HG02678 (cell line): ENCODE measurements at regions not wholly inside any gene's neighbourhood (a gene's known extent, or its start where the extent isn't known, plus 50 kb on each side); places are given as distances from the start of the nearest gene placed in this dataset.
"Not testable (repeated sequence)": the region's sequence is repeated elsewhere in the genome, so short reads cannot be mapped to it uniquely, and the experiment has no call there.

Source experiments
- ATAC-seq: cut with Tn5 transposase; IDR thresholded peaks from one replicate; pipeline ENCODE4 v1.9.1; 2021; ENCODE audit warnings: mild to moderate bottlenecking, moderate library complexity; ENCODE audit not compliant: unreplicated experiment

- no peak for ATAC-seq
These were observed 678.6 kb downstream of the MAFB start for GRCh38 chr20:40010483-40010882.

GRCh38 chr20:40009542-40009941 is 679.5 kb downstream of the MAFB start:
- ATAC-seq = no peak

- ATAC-seq = no peak
These were observed 680.9 kb downstream of the MAFB start for GRCh38 chr20:40008177-40008576.

GRCh38 chr20:40006168-40006860 is 682.7 kb downstream of the MAFB start:
- no peak for ATAC-seq

GRCh38 chr20:40004092-40004491 is 684.9 kb downstream of the MAFB start:
- ATAC-seq = not testable (repeated sequence)

- ATAC-seq = no peak
These were observed 695.3 kb downstream of the MAFB start for GRCh38 chr20:39993742-39994141.

GRCh38 chr20:39990692-39991091 is 698.3 kb downstream of the MAFB start:
- no peak for ATAC-seq

- no peak for ATAC-seq
These were observed 700.0 kb downstream of the MAFB start for GRCh38 chr20:39988991-39989390.

GRCh38 chr20:39986173-39986904 is 702.7 kb downstream of the MAFB start:
- no peak for ATAC-seq

- ATAC-seq = no peak
These were observed 703.7 kb downstream of the MAFB start for GRCh38 chr20:39985271-39985827.

- ATAC-seq = no peak
These were observed 705.4 kb downstream of the MAFB start for GRCh38 chr20:39983655-39984054.

- ATAC-seq = no peak
These were observed 705.9 kb downstream of the MAFB start for GRCh38 chr20:39983183-39983582.

- no peak for ATAC-seq
These were observed 714.0 kb downstream of the MAFB start for GRCh38 chr20:39974966-39975501.

- no peak for ATAC-seq
These were observed 720.5 kb downstream of the MAFB start for GRCh38 chr20:39968495-39968894.

- no peak for ATAC-seq
These were observed 721.2 kb downstream of the MAFB start for GRCh38 chr20:39967806-39968205.

- no peak for ATAC-seq
These were observed 727.3 kb downstream of the MAFB start for GRCh38 chr20:39961637-39962244.

GRCh38 chr20:39960522-39961428 is 728.3 kb downstream of the MAFB start:
- ATAC-seq = no peak

GRCh38 chr20:39957911-39958310 is 731.1 kb downstream of the MAFB start:
- not testable (repeated sequence) for ATAC-seq

- ATAC-seq = no peak
These were observed 734.4 kb downstream of the MAFB start for GRCh38 chr20:39954621-39955020.

GRCh38 chr20:39946931-39947330 is 742.1 kb downstream of the MAFB start:
- no peak for ATAC-seq
